ENCODE measurements at regions not wholly inside any gene's neighbourhood (a gene's known extent, or its start where the extent isn't known, plus 50 kb on each side); places are given as distances from the start of the nearest gene placed in this dataset.

DNA sequence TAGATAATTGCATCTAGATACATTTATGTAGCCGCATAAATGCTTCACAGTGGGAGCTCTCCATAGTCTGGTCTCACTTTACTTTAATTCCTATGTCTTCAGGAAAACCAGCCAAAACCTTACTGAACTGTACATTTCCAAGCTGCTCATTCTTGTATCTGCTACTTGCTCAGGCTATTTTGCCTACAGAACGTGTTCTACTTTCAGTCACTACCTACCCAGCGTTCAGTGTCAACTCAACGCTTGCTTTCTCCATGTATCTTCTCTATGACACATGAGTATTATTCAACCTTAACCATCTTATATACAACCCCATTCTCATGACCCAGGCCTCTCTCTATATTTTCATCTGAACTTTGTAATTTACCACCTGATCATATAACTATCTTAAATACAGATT, 101.9 kb downstream of the KLF12 start:
- no peaks in the 10 kb centered on the region for H3K27me3 ChIP-seq
- no peaks in the 10 kb centered on the region for H3K9me3 ChIP-seq
- H3K27ac ChIP-seq, result no peak overlapping the region
- 75 to 76% methylated on average over 4 of the region's 4 CpGs for WGBS, 2 donors
- ATAC-seq (no peak), DNase-seq (no peak)
- no peaks in the 10 kb centered on the region for H3K4me1 ChIP-seq
- no peak overlapping the region for H3K4me3 ChIP-seq
- no peaks in the 10 kb centered on the region for H3K36me3 ChIP-seq (replicated peaks in 1 of 2; ENCODE audit: insufficient read depth in 1 of 2, low read depth in 2 of 2)
- TF ChIP-seq, protein P1, sequence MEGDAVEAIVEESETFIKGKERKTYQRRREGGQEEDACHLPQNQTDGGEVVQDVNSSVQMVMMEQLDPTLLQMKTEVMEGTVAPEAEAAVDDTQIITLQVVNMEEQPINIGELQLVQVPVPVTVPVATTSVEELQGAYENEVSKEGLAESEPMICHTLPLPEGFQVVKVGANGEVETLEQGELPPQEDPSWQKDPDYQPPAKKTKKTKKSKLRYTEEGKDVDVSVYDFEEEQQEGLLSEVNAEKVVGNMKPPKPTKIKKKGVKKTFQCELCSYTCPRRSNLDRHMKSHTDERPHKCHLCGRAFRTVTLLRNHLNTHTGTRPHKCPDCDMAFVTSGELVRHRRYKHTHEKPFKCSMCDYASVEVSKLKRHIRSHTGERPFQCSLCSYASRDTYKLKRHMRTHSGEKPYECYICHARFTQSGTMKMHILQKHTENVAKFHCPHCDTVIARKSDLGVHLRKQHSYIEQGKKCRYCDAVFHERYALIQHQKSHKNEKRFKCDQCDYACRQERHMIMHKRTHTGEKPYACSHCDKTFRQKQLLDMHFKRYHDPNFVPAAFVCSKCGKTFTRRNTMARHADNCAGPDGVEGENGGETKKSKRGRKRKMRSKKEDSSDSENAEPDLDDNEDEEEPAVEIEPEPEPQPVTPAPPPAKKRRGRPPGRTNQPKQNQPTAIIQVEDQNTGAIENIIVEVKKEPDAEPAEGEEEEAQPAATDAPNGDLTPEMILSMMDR (IDR thresholded peaks at IDR 0.05), result no peak
- no peak for TF ChIP-seq POLR2A (IDR thresholded peaks at IDR 0.05)
- intact Hi-C loops (cut with DNase I), result no loop called here

DNA sequence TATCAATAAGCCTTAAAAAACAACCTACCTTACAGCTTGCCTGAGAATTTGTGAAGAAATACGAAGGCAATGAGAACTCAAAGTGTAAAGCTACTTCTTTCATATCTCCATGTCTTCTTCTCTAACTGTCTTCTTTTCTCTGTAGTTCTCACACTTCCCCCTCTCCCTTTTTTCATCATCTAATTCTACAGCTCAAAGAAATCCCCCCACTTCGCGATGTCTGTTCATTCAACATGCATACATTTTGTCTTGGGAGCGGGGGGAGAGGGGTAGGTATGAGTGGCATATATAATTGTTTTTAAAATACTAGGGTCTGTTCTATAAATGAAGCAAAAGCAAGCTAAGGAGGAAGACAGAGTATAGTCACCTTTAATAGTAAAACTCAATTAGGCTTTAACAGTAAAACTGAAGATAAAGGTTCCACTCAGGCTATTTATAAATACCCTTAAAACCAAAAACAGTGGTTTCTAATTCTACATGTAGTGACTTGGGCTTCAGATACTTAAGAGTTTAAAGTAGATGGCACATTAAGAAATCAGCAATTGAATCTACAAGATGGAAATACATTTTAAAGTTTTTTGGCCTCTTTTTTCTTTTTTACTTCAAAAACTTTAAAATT, 106.9 kb downstream of the KLF12 start:
- Histone ChIP-seq H3K9me3 (no peaks in the 10 kb centered on the region), H3K4me1 (no peaks in the 10 kb centered on the region), H3K4me3 (no peak overlapping the region), H3K27me3 (no peaks in the 10 kb centered on the region), H3K36me3 (replicated peaks in 1 of 2; ENCODE audit: insufficient read depth in 1 of 2, low read depth in 2 of 2) (no peaks in the 10 kb centered on the region), H3K27ac (no peak overlapping the region)
- WGBS, 2 donors, result 79 to 84% methylated on average over 4 of the region's 4 CpGs
- ATAC-seq, result no peak
- no peak for TF ChIP-seq POLR2A (IDR thresholded peaks at IDR 0.05)
- TF ChIP-seq, protein P1 (IDR thresholded peaks at IDR 0.05), result no peak
- intact Hi-C loops (cut with DNase I), result no loop called here
- DNase-seq, result no peak

- no peaks in the 10 kb centered on the region for H3K4me1 ChIP-seq
- no peaks in the 10 kb centered on the region for H3K27me3 ChIP-seq
- DNase-seq (peak in 1 of 4 donors; percentile 12), ATAC-seq (no peak)
- TF ChIP-seq POLR2A (IDR thresholded peaks at IDR 0.05), result no peak
- TF ChIP-seq, protein P1 (IDR thresholded peaks at IDR 0.05), result no peak
- H3K4me3 ChIP-seq, result no peak overlapping the region
- H3K36me3 ChIP-seq (replicated peaks in 1 of 2; ENCODE audit: insufficient read depth in 1 of 2, low read depth in 2 of 2), result no peaks in the 10 kb centered on the region
- H3K27ac ChIP-seq, result no peak overlapping the region
- H3K9me3 ChIP-seq, result no peaks in the 10 kb centered on the region
- intact Hi-C loops (cut with DNase I), result no loop called here
- WGBS, 2 donors, result 46 to 56% methylated on average over 4 of the region's 4 CpGs
Observed at GRCh38 chr13:74026753-74027152, 107.5 kb downstream of the KLF12 start.

- Histone ChIP-seq H3K36me3 (replicated peaks in 1 of 2; ENCODE audit: insufficient read depth in 1 of 2, low read depth in 2 of 2) (no peaks in the 10 kb centered on the region), H3K27me3 (no peaks in the 10 kb centered on the region), H3K4me3 (no peak overlapping the region), H3K27ac (no peak overlapping the region), H3K9me3 (no peaks in the 10 kb centered on the region), H3K4me1 (no peaks in the 10 kb centered on the region)
- TF ChIP-seq POLR2A (IDR thresholded peaks at IDR 0.05), result no peak
- TF ChIP-seq, protein P1 (IDR thresholded peaks at IDR 0.05), result no peak
- no peak for DNase-seq
- ATAC-seq, result no peak
- intact Hi-C loops (cut with DNase I), result no loop called here
- 40 to 47% methylated on average over 3 of the region's 3 CpGs for WGBS, 2 donors
Observed at GRCh38 chr13:74025369-74025768, 108.8 kb downstream of the KLF12 start.

DNA sequence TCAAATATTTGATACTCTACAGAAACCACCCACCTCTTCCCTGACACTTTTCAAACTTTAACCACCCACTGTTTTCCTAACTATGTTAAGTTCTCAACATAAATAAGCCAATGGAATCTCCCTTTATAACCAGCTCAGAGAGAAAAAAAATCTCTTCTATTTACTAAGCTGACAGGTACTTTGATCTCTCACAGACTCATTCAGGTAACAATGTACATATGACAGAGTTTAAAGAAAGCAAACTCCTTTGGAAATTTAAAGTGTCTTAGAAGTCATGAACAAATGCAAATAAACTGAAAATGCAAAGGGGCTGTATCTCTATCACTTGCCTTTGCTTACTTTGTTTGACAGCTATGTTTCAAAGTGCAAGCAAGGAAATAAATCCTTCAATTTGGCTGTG, 109.3 kb downstream of the KLF12 start:
- Histone ChIP-seq H3K27ac (no peak overlapping the region), H3K9me3 (no peaks in the 10 kb centered on the region), H3K4me1 (no peaks in the 10 kb centered on the region), H3K27me3 (no peaks in the 10 kb centered on the region), H3K36me3 (replicated peaks in 1 of 2; ENCODE audit: insufficient read depth in 1 of 2, low read depth in 2 of 2) (no peaks in the 10 kb centered on the region), H3K4me3 (no peak overlapping the region)
- DNase-seq (no peak), ATAC-seq (no peak)
- TF ChIP-seq, protein P1 (IDR thresholded peaks at IDR 0.05), result no peak
- no peak for TF ChIP-seq POLR2A (IDR thresholded peaks at IDR 0.05)
- intact Hi-C loops (cut with DNase I), result no loop called here

All from body of pancreas (tissue), 4 donors.